ENCODE measurements at regions not wholly inside any gene's neighbourhood (a gene's known extent, or its start where the extent isn't known, plus 50 kb on each side); places are given as distances from the start of the nearest gene placed in this dataset.

DNA sequence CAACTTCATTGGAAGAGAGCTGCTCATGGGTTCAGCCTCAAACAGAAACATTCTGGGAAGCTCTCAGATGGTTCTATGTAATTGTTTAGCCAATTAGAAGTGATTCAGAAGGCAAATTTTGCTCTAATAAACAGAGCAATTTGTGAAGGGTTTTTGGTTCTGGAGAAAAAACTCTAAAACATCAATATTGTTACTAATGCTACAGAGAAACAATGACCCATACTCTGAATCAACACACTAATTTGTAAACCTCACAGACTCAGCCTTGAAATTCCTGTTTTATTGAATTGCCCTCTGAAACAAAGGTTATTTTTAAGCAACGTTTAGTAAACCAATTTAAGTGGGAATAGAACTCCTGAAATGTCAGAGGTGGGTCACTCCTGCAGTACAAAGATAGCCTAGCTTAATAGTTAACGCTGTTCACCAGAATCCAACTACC is 171.6 kb upstream of the SVIL start:
- in situ Hi-C loops (cut with MboI; ENCODE audit: low sequenced_read_pairs), result no loop called here
- H3K36me3 ChIP-seq (replicated peaks), result no peaks in the 10 kb centered on the region
- H3K4me3 ChIP-seq, result no peak overlapping the region
- no peak for DNase-seq (ENCODE audit: low spot score in 2 of 2)
- no peaks in the 10 kb centered on the region for H3K4me1 ChIP-seq
- no peaks in the 10 kb centered on the region for H3K9me3 ChIP-seq
- no peaks in the 10 kb centered on the region; the same call in none of the 2 replicates for H3K27me3 ChIP-seq (ENCODE audit: low read depth)

DNA sequence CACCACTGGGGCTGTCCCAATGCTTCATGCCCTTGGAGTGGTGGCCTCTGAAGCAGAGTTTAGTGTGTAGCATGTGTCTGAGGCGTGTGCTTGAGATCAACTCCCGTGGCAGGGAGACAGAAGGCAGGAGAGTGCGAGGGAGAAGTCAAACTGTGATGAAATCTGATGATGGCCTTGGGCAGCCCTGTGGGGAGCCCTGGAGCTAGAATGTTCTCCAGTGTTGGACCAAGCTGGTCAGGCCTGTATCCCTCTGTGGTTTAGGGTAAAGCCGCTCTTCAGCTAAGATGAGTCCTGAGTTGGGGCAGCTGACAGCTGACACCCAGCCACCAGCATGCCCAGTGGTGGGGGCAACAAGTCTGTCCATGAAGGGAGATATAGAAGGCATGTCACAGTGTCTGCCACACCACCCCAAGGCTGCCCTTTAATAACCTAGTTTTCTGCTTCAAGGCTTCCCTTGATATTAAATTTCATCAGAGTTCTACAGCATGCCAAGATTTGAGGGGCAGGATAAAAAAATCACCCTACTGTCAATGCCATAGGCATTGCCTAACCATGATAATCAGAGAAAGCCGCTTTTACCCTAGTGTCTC is 170.5 kb upstream of the SVIL start:
- Histone ChIP-seq H3K4me1 (no peaks in the 10 kb centered on the region), H3K9me3 (no peaks in the 10 kb centered on the region), H3K36me3 (replicated peaks) (no peaks in the 10 kb centered on the region), H3K27me3 (ENCODE audit: low read depth) (no peaks in the 10 kb centered on the region; the same call in 1 of the 2 replicates), H3K4me3 (no peak overlapping the region)
- in situ Hi-C loops (cut with MboI; ENCODE audit: low sequenced_read_pairs), result no loop called here
- no peak for DNase-seq (ENCODE audit: low spot score in 2 of 2)

DNA sequence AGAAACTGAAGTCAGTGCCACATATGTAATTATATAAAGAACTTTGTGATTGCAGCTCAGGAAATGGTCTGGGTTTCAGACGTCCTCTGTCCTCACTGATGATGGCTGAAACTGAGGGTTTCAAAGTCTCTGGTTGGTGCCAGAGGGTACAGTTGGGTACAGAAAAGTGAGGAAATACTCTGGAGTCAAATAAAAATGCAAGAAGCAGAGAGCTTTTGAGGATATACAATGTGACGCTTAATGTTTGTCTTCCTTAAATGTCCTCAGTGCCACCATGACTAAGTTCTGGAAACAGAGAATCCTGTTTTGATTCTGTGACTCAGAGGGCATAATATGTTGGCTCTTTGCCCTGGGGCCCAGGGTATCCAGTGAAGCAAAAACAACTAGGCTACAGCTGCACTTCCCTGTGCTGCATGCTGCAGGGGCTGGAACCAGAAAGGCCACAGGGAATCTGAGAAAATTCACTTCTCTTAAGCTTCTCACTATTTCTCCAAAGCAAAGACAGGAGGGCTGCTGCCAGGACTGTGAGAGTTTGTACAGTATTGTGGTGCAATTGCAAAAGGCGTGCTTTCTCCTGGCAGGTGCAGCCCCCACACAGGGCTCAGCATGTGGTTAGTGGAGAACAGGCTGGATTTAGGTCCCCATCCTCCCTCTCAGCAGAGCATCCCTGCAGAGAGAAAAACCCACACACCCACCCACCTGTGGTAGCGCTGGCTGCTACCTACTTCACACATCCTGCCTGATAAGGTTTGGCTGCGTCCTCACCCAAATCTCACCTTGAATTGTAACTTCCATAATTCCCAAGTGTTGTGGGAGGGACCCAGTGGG is 169.5 kb upstream of the SVIL start:
- Histone ChIP-seq H3K4me1 (no peaks in the 10 kb centered on the region), H3K36me3 (replicated peaks) (no peaks in the 10 kb centered on the region), H3K27me3 (ENCODE audit: low read depth) (no peaks in the 10 kb centered on the region; the same call in 1 of the 2 replicates), H3K4me3 (no peak overlapping the region), H3K9me3 (no peaks in the 10 kb centered on the region)
- no peak for DNase-seq (ENCODE audit: low spot score in 2 of 2)
- in situ Hi-C loops (cut with MboI; ENCODE audit: low sequenced_read_pairs), result no loop called here

GRCh38 chr10:29802171-29802570 is 167.4 kb upstream of the SVIL start:
- in situ Hi-C loops (cut with MboI; ENCODE audit: low sequenced_read_pairs), result no loop called here
- H3K4me3 ChIP-seq, result no peak overlapping the region
- no peaks in the 10 kb centered on the region for H3K4me1 ChIP-seq
- H3K36me3 ChIP-seq (replicated peaks), result no peaks in the 10 kb centered on the region
- no peaks in the 10 kb centered on the region for H3K27me3 ChIP-seq (ENCODE audit: low read depth)
- H3K9me3 ChIP-seq, result no peaks in the 10 kb centered on the region
- no peak for DNase-seq (ENCODE audit: low spot score in 2 of 2)

DNA sequence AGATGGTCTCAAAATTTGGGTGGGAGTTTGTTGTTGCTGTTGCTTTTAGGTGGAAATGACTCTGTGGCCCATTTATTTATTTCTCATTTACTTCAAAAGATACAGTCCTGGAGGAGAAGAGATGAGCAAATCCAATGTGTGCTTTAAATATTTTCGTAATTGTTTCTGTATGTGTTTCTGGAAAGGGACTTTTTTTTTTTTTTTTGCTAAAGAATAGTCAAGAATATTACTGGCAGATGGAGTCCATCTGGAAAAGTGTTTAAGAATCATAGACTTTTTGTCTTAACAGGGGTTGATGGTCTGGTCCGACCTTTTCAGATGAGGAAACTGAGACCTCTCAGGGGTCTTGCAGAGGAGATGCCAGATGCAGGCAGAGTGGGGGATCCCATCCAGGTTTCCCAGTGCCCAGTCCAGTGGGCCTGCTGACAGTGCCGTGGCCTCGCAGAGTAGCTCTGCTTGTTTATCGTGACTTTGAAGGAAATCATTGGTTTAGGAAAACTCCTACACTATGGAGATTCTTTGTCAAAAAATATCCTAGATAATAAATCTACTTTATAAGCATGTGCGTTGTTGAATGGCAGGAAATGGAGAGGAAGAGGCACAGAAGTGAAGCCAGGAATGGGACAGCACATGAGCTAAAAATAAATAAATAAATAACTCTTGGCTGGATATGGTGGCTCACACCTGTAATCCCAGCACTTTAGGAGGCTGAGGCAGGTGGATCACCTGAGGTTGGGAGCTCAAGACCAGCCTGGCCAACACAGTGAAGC is 164.3 kb upstream of the SVIL start:
- in situ Hi-C loops (cut with MboI; ENCODE audit: low sequenced_read_pairs), result no loop called here
- H3K4me3 ChIP-seq, result no peak overlapping the region
- DNase-seq (ENCODE audit: low spot score in 2 of 2), result no peak
- H3K36me3 ChIP-seq (replicated peaks), result no peaks in the 10 kb centered on the region
- no peaks in the 10 kb centered on the region for H3K4me1 ChIP-seq
- H3K27me3 ChIP-seq (ENCODE audit: low read depth), result no peaks in the 10 kb centered on the region
- no peaks in the 10 kb centered on the region for H3K9me3 ChIP-seq

- DNase-seq (ENCODE audit: low spot score in 2 of 2), result no peak
- H3K36me3 ChIP-seq (replicated peaks), result no peaks in the 10 kb centered on the region
- H3K27me3 ChIP-seq (ENCODE audit: low read depth), result no peaks in the 10 kb centered on the region
- no peaks in the 10 kb centered on the region for H3K9me3 ChIP-seq
- no peaks in the 10 kb centered on the region for H3K4me1 ChIP-seq
- in situ Hi-C loops (cut with MboI; ENCODE audit: low sequenced_read_pairs), result no loop called here
- H3K4me3 ChIP-seq, result no peak overlapping the region
These were observed 162.8 kb upstream of the SVIL start for GRCh38 chr10:29797616-29798015.

DNA sequence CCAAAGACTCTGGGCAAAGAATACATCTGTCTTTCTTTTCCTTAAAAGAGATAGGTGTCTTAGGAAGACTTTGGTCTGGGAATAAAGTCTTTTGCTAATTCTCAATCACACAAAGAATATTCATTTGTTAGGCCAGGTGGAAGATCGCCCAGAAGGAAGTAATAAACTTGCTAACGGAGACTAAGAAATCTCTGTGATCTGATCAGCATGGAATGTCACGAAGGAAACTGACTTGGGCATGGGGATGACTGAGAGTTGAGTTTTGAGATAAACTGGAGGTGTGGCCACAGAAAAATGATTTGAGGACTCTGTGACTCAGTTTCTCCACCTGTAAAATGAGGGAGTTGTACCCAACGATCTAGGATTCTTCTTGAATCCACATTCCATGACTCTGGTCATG is 161.1 kb upstream of the SVIL start:
- H3K27me3 ChIP-seq (ENCODE audit: low read depth), result no peaks in the 10 kb centered on the region
- no peak for DNase-seq (ENCODE audit: low spot score in 2 of 2)
- no peaks in the 10 kb centered on the region for H3K9me3 ChIP-seq
- H3K4me1 ChIP-seq, result no peaks in the 10 kb centered on the region
- in situ Hi-C loops (cut with MboI; ENCODE audit: low sequenced_read_pairs), result no loop called here
- H3K36me3 ChIP-seq (replicated peaks), result no peaks in the 10 kb centered on the region
- no peak overlapping the region for H3K4me3 ChIP-seq

GRCh38 chr10:29794776-29795611 is 160.2 kb upstream of the SVIL start:
- Histone ChIP-seq H3K27me3 (ENCODE audit: low read depth) (no peaks in the 10 kb centered on the region), H3K4me1 (no peaks in the 10 kb centered on the region), H3K9me3 (no peaks in the 10 kb centered on the region), H3K36me3 (replicated peaks) (no peaks in the 10 kb centered on the region), H3K4me3 (no peak overlapping the region)
- in situ Hi-C loops (cut with MboI; ENCODE audit: low sequenced_read_pairs), result no loop called here
- no peak for DNase-seq (ENCODE audit: low spot score in 2 of 2)

GRCh38 chr10:29791773-29792172 is 157.0 kb upstream of the SVIL start:
- no peak for DNase-seq (ENCODE audit: low spot score in 2 of 2)
- no peaks in the 10 kb centered on the region for H3K4me1 ChIP-seq
- no peaks in the 10 kb centered on the region for H3K9me3 ChIP-seq
- in situ Hi-C loops (cut with MboI; ENCODE audit: low sequenced_read_pairs), result no loop called here
- H3K4me3 ChIP-seq, result no peak overlapping the region
- H3K36me3 ChIP-seq (replicated peaks), result no peaks in the 10 kb centered on the region
- no peaks in the 10 kb centered on the region for H3K27me3 ChIP-seq (ENCODE audit: low read depth)

- no peaks in the 10 kb centered on the region for H3K36me3 ChIP-seq (replicated peaks)
- in situ Hi-C loops (cut with MboI; ENCODE audit: low sequenced_read_pairs), result no loop called here
- H3K4me3 ChIP-seq, result no peak overlapping the region
- H3K4me1 ChIP-seq, result no peaks in the 10 kb centered on the region
- no peaks in the 10 kb centered on the region for H3K27me3 ChIP-seq (ENCODE audit: low read depth)
- no peak for DNase-seq (ENCODE audit: low spot score in 2 of 2)
- H3K9me3 ChIP-seq, result no peaks in the 10 kb centered on the region
These were observed 155.4 kb upstream of the SVIL start for GRCh38 chr10:29790207-29790606.

GRCh38 chr10:29788113-29788512 is 153.3 kb upstream of the SVIL start:
- Histone ChIP-seq H3K4me1 (no peaks in the 10 kb centered on the region), H3K9me3 (no peaks in the 10 kb centered on the region), H3K4me3 (no peak overlapping the region), H3K27me3 (ENCODE audit: low read depth) (no peaks in the 10 kb centered on the region; the same call in 1 of the 2 replicates), H3K36me3 (replicated peaks) (no peaks in the 10 kb centered on the region)
- in situ Hi-C loops (cut with MboI; ENCODE audit: low sequenced_read_pairs), result no loop called here
- no peak for DNase-seq (ENCODE audit: low spot score in 2 of 2)

- Histone ChIP-seq H3K4me3 (no peak overlapping the region), H3K36me3 (replicated peaks) (no peaks in the 10 kb centered on the region), H3K4me1 (no peaks in the 10 kb centered on the region), H3K9me3 (no peaks in the 10 kb centered on the region), H3K27me3 (ENCODE audit: low read depth) (no peaks in the 10 kb centered on the region; the same call in 1 of the 2 replicates)
- in situ Hi-C loops (cut with MboI; ENCODE audit: low sequenced_read_pairs), result no loop called here
- DNase-seq (ENCODE audit: low spot score in 2 of 2), result no peak
These were observed 150.9 kb upstream of the SVIL start for GRCh38 chr10:29785701-29786100.

DNA sequence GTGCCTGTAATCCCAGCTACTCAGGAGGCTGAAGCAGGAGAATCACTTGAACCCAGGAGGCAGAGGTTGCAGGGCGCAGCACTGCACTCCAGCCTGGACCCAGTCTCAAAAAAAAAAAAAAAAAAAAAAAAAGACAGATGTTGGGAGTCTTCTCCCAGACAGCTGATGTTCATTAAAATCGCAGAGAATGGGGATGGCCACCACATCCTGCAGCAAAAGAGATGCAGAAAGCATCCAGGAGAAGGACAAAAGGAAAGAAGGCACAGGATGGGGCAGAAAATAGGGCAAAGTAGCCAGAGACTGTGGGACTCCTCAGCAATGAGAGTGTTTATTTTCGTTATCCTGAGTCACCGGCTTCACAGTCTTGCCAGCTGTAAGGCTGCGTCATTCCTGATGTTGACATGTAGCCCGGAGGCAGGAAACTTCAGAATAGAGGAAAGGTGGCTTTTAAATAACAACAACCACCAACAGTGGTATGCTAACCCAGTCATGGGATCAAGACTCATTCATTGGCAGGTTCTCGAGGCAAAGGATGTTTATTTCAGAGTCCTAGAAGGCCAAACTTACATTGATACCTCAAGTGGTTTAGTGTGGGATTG is 149.5 kb upstream of the SVIL start:
- H3K4me3 ChIP-seq, result no peak overlapping the region
- H3K27me3 ChIP-seq (ENCODE audit: low read depth), result no peaks in the 10 kb centered on the region; the same call in 1 of the 2 replicates
- no peaks in the 10 kb centered on the region for H3K36me3 ChIP-seq (replicated peaks)
- in situ Hi-C loops (cut with MboI; ENCODE audit: low sequenced_read_pairs), result no loop called here
- DNase-seq (ENCODE audit: low spot score in 2 of 2), result no peak
- no peaks in the 10 kb centered on the region for H3K9me3 ChIP-seq
- no peaks in the 10 kb centered on the region for H3K4me1 ChIP-seq

All from HAP-1 (cell line).